CD4-positive, alpha-beta T cell (primary cell): ENCODE measurements at regions not wholly inside any gene's neighbourhood (a gene's known extent, or its start where the extent isn't known, plus 50 kb on each side); places are given as distances from the start of the nearest gene placed in this dataset.

ENCODE experiments used
- ATAC-seq: fragments of 200-7000 bp; cut with Tn5 transposase; one replicate; pipeline ENCODE4 v1.10.0; 2022; ENCODE audit warnings: mild to moderate bottlenecking; ENCODE audit not compliant: poor library complexity
- CTCF ChIA-PET: fragments of 350-600 bp; sonication (Branson Sonifier 250); formaldehyde crosslinking; loops from one replicate; lab custom pipeline; 2021; ENCODE audit warnings: antibody characterized with exemption, inconsistent platforms; lab: Charles Lee
- POLR2A ChIA-PET: fragments of 350-600 bp; sonication (Branson Sonifier 250); formaldehyde crosslinking; loops from one replicate; lab custom pipeline; 2021; ENCODE audit warnings: antibody characterized with exemption, inconsistent platforms; lab: Charles Lee
- DNase-seq, 14 experiments: peaks; one replicate each; pipeline ENCODE4 v3.0.0-alpha.2; 2013 to 2020; ENCODE audit warnings: mixed read lengths in 2 of 14
- H3K27ac ChIP-seq, 2 donors: one replicate each; pipeline versions ENCODE4 v1.5.1 to v1.7.0; 2013; ENCODE audit warnings: low read length in 2 of 2, low read depth in 1 of 2, mild to moderate bottlenecking in 1 of 2
- H3K27me3 ChIP-seq, 2 experiments: 1 replicate in 1 of 2; 2 replicates in 1 of 2; pipeline versions ENCODE4 v1.6.1 to v1.7.0; 2013; ENCODE audit warnings: low read length in 2 of 2, control low read depth in 1 of 2, mild to moderate bottlenecking in 1 of 2, moderate library complexity in 1 of 2; ENCODE audit not compliant: insufficient read depth in 2 of 2, control insufficient read depth in 1 of 2
- H3K36me3 ChIP-seq: one replicate; pipeline ENCODE4 v1.6.1; 2013; ENCODE audit warnings: low read length, control low read depth; ENCODE audit not compliant: insufficient read depth
- H3K4me1 ChIP-seq: one replicate; pipeline ENCODE4 v1.6.1; 2013; ENCODE audit warnings: low read length, control low read depth; ENCODE audit not compliant: insufficient read depth
- H3K4me3 ChIP-seq: one replicate; pipeline ENCODE4 v1.5.1; 2013; ENCODE audit warnings: mild to moderate bottlenecking, low read length, moderate library complexity
- H3K9me3 ChIP-seq, 2 experiments: 1 replicate in 1 of 2; 2 replicates in 1 of 2; pipeline versions ENCODE4 v1.6.1 to v1.7.0; 2013; ENCODE audit warnings: low read length in 2 of 2, mild to moderate bottlenecking in 2 of 2, control low read depth in 1 of 2, moderate library complexity in 1 of 2; ENCODE audit not compliant: control insufficient read depth in 1 of 2, insufficient read depth in 1 of 2
- H3K27ac Mint-ChIP-seq: one replicate; pipeline ENCODE4 v1.8.0; 2020; ENCODE audit warnings: mixed read lengths
- H3K27me3 Mint-ChIP-seq: one replicate; pipeline ENCODE4 v1.8.0; 2021; ENCODE audit warnings: mixed read lengths
- H3K36me3 Mint-ChIP-seq: one replicate; pipeline ENCODE4 v1.8.0; 2021; ENCODE audit warnings: low read depth, mixed read lengths
- H3K4me1 Mint-ChIP-seq: one replicate; pipeline ENCODE4 v1.8.0; 2021; ENCODE audit warnings: low read depth, mixed read lengths
- H3K4me3 Mint-ChIP-seq: one replicate; pipeline ENCODE4 v1.8.0; 2020; ENCODE audit warnings: mild to moderate bottlenecking, mixed read lengths
- H3K9me3 Mint-ChIP-seq: one replicate; pipeline ENCODE4 v1.8.0; 2020; ENCODE audit warnings: mixed read lengths
- CTCF ChIP-seq: fragments of 200-600 bp; IDR thresholded peaks from one replicate; pipeline ENCODE4 v1.8.0; 2022; ENCODE audit warnings: antibody characterized with exemption, mild to moderate bottlenecking
- intact Hi-C, 2 experiments: fragments of 100-400 bp; cut with DNase I in 1 of 2; cut with micrococcal nuclease in 1 of 2; formaldehyde crosslinking; loops; one replicate each; pipeline versions ENCODE4 v1.15.1 to v1.9.0; 2023 to 2025; cut with DNase I, micrococcal nuclease

GRCh38 chr11:45062115-45062514 is 84.3 kb upstream of the PRDM11 start:
- Mint-ChIP-seq H3K9me3 (peaks cover 9% of the 10 kb centered on the region), H3K4me1 (no peaks in the 10 kb centered on the region), H3K4me3 (no peak overlapping the region), H3K36me3 (no peaks in the 10 kb centered on the region), H3K27me3 (no peaks in the 10 kb centered on the region), H3K27ac (no peak overlapping the region)
- no peak for TF ChIP-seq CTCF
- intact Hi-C loops, result no loop called here
- ChIA-PET CTCF (interaction anchor here (0.7 to 1.6 kb wide), 2 partner anchors 42 to 174 kb away, joined by 3 to 4 read pairs; no protein-coding TSS in a partner anchor), POLR2A (no interaction called here)
- Histone ChIP-seq H3K4me3 (no peak overlapping the region), H3K27me3 (no peaks in the 10 kb centered on the region), H3K9me3 (peaks cover 0 to 11% of the 10 kb centered on the region in 2 experiments), H3K27ac (no peak overlapping the region), H3K4me1 (no peaks in the 10 kb centered on the region), H3K36me3 (no peaks in the 10 kb centered on the region)
- no peak for ATAC-seq
- no peak for DNase-seq

GRCh38 chr11:45062974-45063635 is 83.3 kb upstream of the PRDM11 start:
- POLR2A ChIA-PET, result interaction anchor here (0.7 kb wide), 1 partner anchor 8 kb away, joined by 3 read pairs; no protein-coding TSS in a partner anchor
- no peaks in the 10 kb centered on the region for H3K27me3 ChIP-seq
- CTCF ChIA-PET, result interaction anchor here (1.6 kb wide), 1 partner anchor 41 kb away, joined by 3 read pairs; no protein-coding TSS in a partner anchor
- H3K36me3 Mint-ChIP-seq, result no peaks in the 10 kb centered on the region
- no peak overlapping the region for H3K4me3 Mint-ChIP-seq
- no peak overlapping the region for H3K4me3 ChIP-seq
- no peaks in the 10 kb centered on the region for H3K27me3 Mint-ChIP-seq
- no peaks in the 10 kb centered on the region for H3K36me3 ChIP-seq
- peaks cover 0 to 11% of the 10 kb centered on the region in 2 experiments for H3K9me3 ChIP-seq
- no peaks in the 10 kb centered on the region for H3K4me1 ChIP-seq
- H3K4me1 Mint-ChIP-seq, result no peaks in the 10 kb centered on the region
- ATAC-seq (no peak), DNase-seq (peak in 1 of 14 experiments; percentile 22)
- H3K27ac Mint-ChIP-seq, result no peak overlapping the region
- peaks cover 9% of the 10 kb centered on the region for H3K9me3 Mint-ChIP-seq
- intact Hi-C loops, result no loop called here
- TF ChIP-seq CTCF, result no peak
- no peak overlapping the region for H3K27ac ChIP-seq

- Mint-ChIP-seq H3K36me3 (no peaks in the 10 kb centered on the region), H3K4me1 (no peaks in the 10 kb centered on the region), H3K4me3 (no peak overlapping the region), H3K27ac (no peak overlapping the region), H3K27me3 (no peaks in the 10 kb centered on the region), H3K9me3 (peaks cover 9% of the 10 kb centered on the region)
- DNase-seq, result no peak
- no peak for ATAC-seq
- Histone ChIP-seq H3K27me3 (no peaks in the 10 kb centered on the region), H3K27ac (no peak overlapping the region), H3K4me1 (no peaks in the 10 kb centered on the region), H3K36me3 (no peaks in the 10 kb centered on the region), H3K9me3 (peaks cover 0 to 11% of the 10 kb centered on the region in 2 experiments), H3K4me3 (no peak overlapping the region)
- no peak for TF ChIP-seq CTCF
- ChIA-PET CTCF (no interaction called here), POLR2A (interaction anchor here (0.7 kb wide), 1 partner anchor 9 kb away, joined by 3 read pairs; no protein-coding TSS in a partner anchor)
- intact Hi-C loops, result no loop called here
Measured at GRCh38 chr11:45063669-45064068, 82.8 kb upstream of the PRDM11 start.
